Lower leg skin (tissue), 4 donors: ENCODE measurements at regions not wholly inside any gene's neighbourhood (a gene's known extent, or its start where the extent isn't known, plus 50 kb on each side); places are given as distances from the start of the nearest gene placed in this dataset.
A peak's percentile ranks its signal among the peaks of the same experiment; 100 is the strongest.

Source experiments
- DNase-seq, 2 donors: peaks; one replicate each; pipeline ENCODE4 v3.0.0-alpha.2; 2019; ENCODE audit warnings: low spot score in 2 of 2
- H3K4me3 ChIP-seq: fragments of 200-600 bp; sonication (generic); 2 replicates; pipeline ENCODE4 v1.5.1; 2017; ENCODE audit warnings: mild to moderate bottlenecking, low read depth; ENCODE audit not compliant: poor library complexity, severe bottlenecking
- CTCF ChIP-seq, 3 donors: fragments of 450-650 bp; IDR thresholded peaks; one replicate each; pipeline ENCODE4 v1.5.1; 2016; ENCODE audit warnings: antibody characterized with exemption in 3 of 3, mild to moderate bottlenecking in 3 of 3, moderate library complexity in 2 of 3
- POLR2A ChIP-seq, 2 donors: fragments of 450-650 bp; IDR thresholded peaks; one replicate each; pipeline ENCODE4 v1.6.1; 2016 to 2017; ENCODE audit warnings: antibody characterized with exemption in 2 of 2, mild to moderate bottlenecking in 1 of 2, moderate library complexity in 1 of 2
- WGBS, 2 donors: methylation state at CpG; one replicate each; pipeline ENCODE4 v1.1.5; 2018; 5-methylcytosine and 5-hydroxymethylcytosine counted together
- intact Hi-C: fragments of 100-400 bp; cut with DNase I; formaldehyde crosslinking; loops from one replicate; pipeline ENCODE4 v1.15.0; 2023; ENCODE audit warnings: low total_unique reads

DNA sequence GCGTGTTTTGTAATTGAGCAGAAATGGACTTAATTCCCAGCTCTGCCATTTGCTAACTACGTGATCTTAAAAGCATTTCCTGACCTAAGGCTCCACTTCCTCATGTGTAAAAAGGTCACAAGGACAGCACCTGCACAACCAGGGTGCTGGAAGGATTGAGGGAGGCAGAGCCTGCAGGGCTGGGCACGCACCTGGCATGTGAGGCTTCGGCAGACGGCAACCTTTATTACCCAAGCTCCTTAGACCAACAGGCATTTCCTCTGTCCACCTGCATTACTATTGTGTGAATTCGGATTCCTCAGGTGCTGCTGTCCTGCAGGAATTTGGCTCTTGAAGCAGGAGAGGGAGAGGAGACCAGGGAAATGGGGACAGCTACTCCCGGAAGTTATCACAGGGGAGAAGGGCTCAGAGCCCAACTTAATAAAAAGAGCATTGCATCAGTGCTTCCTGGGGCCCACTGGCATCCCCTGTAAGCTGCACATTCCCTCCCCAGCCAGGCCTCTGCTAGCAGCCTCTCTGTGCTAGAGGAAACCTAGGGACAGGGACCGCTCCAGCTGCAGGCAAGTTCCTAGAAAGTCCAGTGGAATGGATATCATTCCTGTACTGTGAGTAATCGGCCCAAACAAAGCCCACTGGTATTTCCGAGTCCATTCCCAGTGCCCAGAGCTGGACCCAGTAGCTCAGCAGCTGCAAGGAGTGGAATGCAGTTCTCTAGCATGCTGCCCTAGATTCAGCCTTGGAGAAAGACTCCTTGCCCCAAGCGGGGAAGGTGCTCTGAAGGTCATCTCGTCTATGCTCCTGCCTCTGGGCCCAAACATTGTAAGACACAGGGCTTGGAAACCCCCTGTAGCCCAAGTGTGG, 157.1 kb upstream of the CCND2 start:
- no peak overlapping the region for H3K4me3 ChIP-seq
- TF ChIP-seq CTCF (IDR thresholded peaks at IDR 0.05) (no peak), POLR2A (IDR thresholded peaks at IDR 0.05) (no peak)
- intact Hi-C loops, result no loop called here
- WGBS, 2 donors, result 50 to 57% methylated on average over 10 to 12 of the region's 12 CpGs
- peak in 1 of 2 donors; percentile 49 for DNase-seq

DNA sequence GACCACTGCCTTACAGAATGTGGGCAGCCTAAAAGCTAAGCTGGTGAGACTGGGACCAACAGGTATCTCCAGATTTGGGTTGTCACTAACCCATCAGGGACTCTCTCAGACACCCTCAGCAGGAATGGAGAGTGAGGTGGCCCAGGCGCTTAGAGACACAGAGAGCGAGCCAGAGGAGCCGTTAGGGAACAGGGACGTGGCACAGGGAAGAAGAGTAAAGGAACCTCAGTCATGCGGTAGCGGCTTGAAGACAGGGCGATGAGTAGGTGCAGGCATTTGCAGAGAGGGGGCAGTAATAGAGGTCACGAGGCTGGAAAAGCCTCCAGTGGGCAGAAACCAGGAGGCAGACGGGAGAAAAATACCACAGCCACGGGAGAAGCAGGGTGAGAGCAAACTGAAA, 158.0 kb upstream of the CCND2 start:
- no peak overlapping the region for H3K4me3 ChIP-seq
- 61 to 68% methylated on average over 10 of the region's 10 CpGs for WGBS, 2 donors
- peak in 1 of 2 donors; percentile 68 for DNase-seq
- intact Hi-C loops, result no loop called here
- no peak for TF ChIP-seq CTCF (IDR thresholded peaks at IDR 0.05)
- no peak for TF ChIP-seq POLR2A (IDR thresholded peaks at IDR 0.05)

DNA sequence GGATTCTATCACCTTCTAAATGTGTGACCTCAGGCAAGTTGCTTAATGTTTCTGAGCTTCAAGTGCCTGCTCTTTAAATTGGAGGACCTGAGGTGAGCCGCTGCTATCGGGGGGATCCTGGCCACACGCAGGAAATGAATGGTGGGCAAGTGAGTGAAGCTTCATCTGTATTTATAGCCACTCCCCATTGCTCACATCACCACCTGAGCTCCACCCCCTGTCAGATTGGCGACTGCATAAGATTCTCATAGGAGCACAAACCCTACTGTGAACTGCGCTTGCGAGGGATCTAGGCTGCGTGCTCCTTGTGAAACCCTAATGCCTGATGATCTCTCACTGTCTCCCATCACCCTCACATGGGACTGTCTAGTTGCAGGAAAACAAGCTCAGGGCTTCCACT, 158.6 kb upstream of the CCND2 start:
- WGBS, 2 donors, result 78 to 81% methylated on average over 7 of the region's 7 CpGs
- peak in 1 of 2 donors; percentile 75 for DNase-seq
- no peak overlapping the region for H3K4me3 ChIP-seq
- intact Hi-C loops, result no loop called here
- no peak for TF ChIP-seq CTCF (IDR thresholded peaks at IDR 0.05)
- TF ChIP-seq POLR2A (IDR thresholded peaks at IDR 0.05), result no peak

DNA sequence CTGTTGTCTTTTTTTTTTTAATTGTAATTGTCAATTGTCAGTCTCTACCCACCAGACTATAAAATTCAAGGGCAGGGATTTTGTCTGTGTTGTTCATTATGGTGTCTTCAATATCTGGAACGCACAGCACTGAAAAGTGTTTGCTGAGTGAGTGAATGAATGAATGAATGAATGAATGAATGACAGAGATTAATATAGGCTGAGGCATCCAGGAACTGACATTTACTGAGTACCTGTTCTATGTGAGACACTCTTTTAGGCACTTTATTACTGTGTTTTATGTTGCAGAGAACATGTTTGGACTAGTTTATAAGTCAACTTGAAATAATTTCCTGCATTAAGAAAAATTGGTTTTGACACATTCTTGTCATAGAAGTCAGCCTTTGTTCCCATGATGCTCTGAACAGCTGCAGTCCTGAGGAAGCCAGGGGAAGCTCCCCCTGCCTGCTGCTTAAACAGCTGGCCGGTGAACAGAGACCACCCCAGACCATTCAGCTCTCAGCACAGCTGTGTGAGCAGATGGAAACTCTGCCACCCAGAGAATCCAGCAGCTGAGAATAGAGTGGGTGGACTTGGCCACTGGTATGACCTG, 160.7 kb upstream of the CCND2 start:
- no peak for TF ChIP-seq POLR2A (IDR thresholded peaks at IDR 0.05)
- no peak for TF ChIP-seq CTCF (IDR thresholded peaks at IDR 0.05)
- no peak for DNase-seq
- intact Hi-C loops, result no loop called here
- no peak overlapping the region for H3K4me3 ChIP-seq
- WGBS, 2 donors, result 64 to 76% methylated on average over 2 of the region's 2 CpGs

DNA sequence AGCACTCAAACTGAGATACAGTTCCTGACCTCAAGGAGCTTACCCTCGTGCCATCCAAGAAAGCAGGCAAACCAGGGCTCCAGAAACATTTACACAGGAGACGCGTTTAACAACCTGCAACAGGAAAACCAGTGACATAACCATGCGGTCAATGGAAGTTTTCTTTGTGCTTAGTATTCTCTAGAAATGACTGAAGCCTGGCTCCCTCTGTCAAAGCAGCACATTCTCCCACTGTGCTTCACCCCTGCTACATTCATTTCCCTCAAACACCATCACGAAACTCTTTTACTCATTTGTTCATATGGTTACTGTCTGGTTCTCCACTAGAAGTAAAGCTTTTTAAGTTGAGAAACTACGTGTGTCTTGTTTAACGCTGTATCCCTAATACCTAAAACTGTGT, 161.3 kb upstream of the CCND2 start:
- intact Hi-C loops, result no loop called here
- H3K4me3 ChIP-seq, result no peak overlapping the region
- 79 to 82% methylated on average over 7 of the region's 7 CpGs for WGBS, 2 donors
- no peak for TF ChIP-seq CTCF (IDR thresholded peaks at IDR 0.05)
- no peak for TF ChIP-seq POLR2A (IDR thresholded peaks at IDR 0.05)
- peak in 1 of 2 donors; percentile 36 for DNase-seq
